HS-5 (cell line): ENCODE measurements at regions not wholly inside any gene's neighbourhood (a gene's known extent, or its start where the extent isn't known, plus 50 kb on each side); places are given as distances from the start of the nearest gene placed in this dataset.

Experiments used
- DNase-seq: peaks from one replicate; pipeline ENCODE4 v3.0.0-alpha.2; 2012; ENCODE audit warnings: low read depth

DNA sequence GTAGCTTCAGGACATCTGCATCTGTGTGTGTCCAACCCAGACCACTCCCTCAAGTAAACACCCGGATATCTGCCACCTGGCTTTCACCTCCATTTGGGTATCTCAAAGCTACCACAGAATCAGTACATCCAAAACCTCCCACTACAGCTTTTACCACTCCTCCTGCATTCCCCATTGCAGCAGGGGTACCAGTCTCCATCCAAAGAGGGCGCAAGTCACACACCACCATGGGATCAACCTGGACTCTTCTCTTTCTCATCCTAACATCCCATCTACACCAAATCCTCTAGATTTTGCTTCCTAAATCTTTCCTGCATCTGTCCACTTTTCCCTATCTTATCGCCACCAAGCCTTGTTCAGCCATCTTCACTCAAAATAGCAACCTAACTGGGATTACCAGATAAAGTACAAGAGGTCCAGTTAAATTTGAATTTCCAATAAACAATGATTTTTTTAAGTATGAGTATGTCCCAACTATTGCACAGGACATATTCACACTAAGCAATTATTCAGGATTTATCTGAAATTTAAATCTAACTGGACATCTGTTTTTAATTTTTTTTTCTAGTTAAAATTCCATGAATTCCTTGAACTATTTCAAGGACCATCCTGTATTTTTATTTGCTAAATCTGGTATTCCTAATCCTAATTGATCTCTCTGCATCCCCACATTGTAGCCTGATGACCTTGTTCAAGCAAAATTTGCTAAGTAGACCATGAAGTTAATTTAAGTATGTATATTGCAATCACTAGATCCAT lies 164.3 kb upstream of the MLN start:
- peak; percentile 6 for DNase-seq

DNA sequence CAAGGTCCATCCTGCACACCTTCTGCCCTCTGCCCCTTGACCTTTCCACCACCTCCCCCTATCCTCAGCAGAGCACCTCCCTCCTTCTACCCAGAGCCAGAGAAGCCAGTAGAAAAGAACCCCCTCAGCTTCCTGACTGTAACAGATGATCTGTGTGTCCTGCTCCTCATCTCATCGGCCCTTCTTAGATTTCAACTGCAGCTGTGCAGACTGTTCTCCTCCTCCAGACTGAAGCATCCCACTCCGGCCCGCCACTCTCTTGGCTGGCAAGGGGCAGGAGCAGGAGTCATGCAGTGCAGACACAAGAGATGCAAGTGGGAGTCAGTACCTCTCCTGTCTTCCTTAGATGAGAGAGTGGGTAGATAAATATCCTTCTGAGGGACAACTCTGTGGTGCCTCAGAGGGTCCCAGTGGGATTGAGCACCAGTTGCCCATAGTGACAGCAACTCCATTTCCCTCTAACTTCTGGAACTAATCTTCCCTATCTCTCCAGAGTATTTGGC lies 163.5 kb upstream of the MLN start:
- DNase-seq: no peak

DNA sequence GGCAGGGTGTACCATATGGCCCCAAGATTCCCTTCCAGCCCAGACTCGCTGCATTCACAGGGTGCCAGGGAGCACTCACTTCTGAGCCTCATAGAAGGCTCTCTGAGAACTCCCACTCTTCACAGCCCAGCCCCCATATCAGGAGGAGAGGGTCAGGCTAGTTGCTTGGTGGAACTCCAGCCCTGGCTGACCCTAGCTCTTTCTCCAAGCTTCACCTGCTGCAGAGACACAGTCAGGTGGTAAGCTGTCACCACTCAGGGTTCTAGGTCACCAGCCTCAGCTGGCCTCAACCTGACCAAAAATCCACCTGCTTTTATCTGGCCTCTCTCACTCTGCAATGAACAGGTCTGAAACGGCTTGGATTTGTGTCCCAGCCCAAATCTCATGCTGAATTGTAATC lies 162.7 kb upstream of the MLN start:
- DNase-seq: no peak

DNA sequence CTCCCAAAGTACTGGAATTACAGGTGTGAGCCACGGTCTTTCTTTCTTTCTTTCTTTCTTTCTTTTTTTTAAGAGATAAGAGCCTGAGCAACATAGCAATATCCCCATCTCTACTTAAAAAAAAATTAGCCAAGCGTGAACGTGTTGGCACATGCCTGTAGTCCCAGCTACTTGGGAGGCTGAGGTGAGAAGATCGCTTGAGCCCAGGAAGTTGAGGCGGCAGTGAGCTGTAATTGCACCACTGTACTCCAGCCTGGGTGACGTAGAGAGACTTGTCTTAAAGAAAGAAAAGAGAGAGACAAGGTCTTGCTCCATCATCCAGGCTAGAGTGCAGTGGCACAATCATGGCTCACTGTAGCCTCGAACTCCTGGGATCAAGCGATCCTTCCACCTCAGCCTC lies 162.0 kb upstream of the MLN start:
- no peak for DNase-seq

DNA sequence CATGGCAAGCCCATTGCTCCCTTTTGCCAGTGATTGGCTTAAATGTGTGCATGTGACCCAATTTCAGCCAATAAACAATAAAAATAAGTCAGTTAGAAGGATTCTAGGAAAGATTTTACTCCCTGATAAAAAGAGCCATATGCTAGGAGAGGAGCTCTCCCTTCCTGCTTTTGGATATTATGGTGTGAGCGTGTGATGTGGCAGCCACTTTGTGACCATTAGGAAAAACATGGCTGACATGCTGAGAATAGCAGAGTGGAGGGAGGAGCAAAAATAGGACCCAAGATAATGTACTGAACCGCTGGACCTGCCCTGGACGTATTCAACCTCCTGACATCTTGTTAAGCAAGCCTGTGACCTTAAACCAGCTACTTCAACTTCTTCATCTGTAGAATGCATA lies 160.6 kb upstream of the MLN start:
- no peak for DNase-seq

DNA sequence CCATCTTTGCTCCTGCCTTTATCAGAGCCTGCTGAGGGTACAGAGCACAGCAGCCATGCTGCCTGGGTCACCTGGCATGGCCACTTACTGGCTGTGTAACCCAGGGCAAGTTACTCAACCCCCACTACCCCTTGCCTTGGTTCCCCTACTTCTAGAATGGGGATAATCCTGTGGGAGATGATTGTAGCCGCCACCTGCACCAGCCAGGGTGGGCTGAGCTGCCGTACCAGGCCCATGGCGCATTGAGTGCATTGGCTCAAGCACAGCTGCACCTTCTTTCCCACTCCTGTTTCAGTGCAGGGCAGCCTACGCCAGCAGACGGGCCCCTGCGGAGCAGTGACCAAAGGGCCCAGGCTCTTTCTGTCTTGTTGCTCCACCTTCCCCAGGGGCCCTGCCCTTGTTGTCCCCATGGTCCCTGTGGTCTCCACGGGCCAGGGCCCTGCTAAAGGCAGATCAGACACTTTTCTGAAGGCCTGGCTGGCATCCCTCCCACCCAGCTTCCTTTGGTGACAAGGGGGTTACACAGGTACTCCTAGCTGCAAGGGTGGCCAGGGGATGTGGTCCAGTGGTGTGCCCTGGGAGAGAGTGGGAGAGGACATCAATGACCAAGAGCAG lies 159.4 kb upstream of the MLN start:
- DNase-seq: no peak

DNA sequence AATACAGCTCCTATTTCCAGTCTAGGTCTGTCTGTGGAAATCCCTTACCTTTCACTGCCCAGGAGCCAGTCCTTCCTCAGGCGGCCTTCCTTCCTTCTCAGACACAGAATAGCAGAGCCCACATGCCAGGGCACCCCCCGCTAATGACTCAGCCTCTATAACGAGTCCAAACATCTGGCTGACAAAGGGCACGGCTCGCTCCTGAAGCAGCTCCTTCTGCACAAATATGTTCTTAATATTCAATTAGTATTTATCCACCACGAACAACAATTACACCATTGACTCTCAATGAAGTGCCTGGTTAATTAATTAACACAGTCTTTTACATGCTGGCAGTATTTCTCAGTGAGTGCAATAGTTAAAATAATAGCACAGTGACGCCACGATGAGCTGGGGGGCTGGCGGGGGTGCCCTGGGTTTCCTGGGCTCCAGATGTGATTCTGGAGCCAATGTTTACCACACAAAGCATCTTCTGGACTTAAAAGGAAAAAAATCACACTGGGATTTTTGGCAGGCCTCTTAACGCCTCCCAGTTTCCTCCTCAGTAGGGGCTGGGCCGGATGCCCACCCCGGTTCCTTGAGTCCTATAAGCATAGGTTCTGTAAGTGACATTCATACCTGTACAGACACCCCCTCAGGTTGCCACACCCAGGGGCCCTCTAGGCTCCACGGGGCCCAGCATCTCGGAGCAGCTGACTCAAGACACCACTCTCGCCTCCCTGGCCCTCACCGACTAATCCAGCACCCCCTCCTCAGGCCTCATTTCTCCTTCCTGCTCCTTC lies 158.6 kb upstream of the MLN start:
- DNase-seq: peak; percentile 5

DNA sequence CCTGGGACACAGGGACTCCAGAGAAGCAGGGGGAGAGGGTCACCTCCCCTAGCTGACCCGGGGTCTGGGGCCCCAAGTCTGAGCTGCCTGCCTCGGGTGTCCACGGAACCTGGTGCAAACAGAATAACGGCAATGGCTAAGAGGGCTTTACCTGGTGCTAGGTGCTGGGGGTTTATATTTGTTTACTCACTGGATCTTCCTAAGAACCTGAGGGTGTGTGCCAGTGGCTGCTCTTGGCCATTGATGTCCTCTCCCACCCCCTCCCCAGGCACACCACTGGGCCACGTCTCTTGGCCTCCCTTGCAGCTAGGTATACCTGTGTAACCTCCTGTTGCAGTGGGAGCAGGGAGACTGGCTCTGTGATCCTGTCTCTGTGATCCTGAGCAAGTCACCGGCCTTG lies 157.9 kb upstream of the MLN start:
- no peak for DNase-seq

DNA sequence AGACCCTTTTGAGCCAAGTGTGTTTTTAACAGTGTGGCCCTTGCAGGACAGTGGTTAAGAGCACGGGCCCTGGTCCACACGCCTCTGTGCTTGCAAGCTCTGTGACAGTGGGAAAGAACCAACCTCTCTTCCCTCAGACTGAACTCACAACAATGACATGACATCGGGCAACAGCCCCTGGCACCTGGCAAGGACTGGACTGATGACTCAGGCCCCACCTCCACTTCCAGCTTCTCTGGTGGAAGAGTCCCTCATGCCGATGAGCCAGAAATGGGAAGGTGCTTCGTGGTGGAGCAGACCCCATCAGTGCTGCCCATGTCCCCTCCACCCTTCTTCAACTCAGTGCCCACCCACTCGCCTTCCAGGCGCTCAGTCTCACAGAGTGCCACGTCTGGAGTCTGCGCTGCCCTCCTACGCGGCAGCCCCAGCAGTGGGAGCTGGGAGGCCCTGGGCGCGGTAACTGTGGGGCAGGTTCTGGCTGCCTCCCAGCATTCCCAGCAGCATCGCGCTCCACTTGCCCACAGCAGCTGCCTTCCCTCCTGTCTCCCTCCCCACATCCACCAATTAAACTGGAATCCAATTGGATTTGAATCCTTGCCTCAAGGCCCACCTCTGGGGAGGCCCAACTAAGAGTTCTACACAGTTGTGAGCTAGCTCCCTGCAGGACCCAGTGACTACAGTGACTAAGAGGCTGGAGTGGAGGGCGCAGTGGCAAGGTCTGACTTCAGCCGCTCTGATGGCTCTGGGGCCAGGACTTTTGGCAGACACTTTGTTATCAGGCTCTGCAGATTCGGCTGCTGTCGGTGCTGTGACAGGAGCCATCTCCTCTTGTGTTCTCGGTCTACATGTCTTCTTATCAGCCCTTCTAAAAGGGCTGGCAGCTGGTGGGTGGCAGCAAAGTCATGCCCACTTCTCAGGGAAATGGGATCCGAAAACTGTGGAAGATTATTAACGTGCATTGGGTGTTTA lies 156.8 kb upstream of the MLN start:
- DNase-seq: no peak

DNA sequence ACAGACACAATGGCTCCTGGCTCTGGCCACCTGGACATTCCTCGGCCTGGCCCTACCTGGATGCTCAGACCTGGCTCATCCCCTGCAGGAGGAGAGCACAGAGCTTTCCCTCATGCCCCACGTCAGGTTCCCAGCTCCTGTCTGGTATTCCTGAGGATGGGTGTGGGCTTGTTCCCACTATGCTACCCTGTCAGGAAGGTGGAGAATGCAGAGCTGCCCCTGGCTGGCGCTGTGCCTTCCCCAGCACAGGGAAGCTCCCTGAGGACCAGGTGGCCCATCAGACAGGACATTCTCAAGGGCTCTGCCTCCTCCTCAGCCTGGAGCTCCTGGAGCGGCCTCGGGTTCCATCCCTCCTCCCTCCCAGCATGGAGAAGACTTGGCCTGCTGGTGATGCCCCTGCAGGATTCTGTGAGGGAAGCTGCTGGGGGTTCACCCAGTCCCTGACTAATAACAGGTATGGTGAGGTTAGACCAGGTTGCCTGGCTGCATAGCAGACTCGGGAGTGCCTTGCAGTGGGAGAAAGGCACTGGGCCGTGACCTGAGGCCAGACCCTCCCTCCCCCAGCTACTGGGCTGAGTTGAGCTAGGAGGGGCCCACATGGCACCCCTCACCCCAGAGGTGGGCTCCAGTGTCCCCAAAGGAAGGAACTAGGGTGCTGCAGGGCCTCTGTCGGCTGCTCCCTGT lies 156.0 kb upstream of the MLN start:
- no peak for DNase-seq

DNA sequence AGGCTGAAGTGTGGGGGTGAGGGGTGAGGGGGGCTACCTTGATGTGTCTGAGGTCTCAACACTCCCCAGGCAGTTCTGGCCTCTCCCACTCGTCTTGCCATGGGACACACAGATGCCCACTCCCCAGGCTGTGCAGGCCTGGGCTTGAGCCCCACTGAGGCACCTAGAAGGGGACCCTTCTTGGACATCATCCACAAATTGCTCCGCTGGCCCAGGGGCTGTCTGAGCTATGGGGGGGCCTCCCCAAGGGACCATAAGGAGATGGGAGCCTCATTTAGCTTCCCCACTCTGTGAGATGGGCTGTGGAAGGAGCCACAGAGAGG lies 155.5 kb upstream of the MLN start:
- DNase-seq: no peak

DNA sequence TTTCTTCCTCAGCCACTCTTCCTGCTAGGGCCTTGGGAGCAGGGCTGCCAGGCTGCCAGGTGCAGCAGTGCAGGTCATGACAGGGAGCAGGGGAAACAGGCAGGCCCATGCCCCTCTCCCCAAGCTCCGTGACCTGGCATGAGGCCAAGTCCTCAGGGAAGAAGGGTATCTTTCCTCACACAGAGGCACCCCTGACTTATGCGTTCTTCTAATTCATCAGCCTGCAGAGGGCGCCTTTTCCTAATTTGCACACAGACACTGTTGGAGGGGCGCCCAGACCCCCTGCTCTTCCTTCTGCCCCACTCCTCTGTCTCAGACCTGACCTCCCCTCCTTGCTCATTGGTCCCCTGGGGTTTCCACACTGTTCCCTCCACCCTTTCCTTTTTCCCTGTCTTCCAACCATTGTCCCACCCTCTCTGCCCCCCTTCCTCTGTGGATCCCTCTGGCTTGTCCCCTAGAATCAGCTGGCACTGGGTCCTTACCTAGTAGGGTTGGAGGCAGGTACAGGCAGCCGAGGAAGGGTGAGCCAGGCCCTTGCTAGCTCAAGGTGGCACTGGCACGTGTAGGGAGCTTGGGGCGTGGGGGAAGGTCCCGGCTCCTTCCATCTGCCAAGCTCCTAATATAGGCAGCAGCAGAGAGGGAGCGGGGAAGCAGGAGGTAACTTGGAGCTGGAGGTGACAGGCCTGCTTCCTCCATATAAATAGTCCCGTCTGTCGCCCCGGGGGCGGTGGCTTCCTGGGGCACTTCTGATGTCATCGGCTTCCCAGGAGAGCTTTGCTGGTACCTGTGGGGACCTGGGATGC lies 154.9 kb upstream of the MLN start:
- no peak for DNase-seq

DNA sequence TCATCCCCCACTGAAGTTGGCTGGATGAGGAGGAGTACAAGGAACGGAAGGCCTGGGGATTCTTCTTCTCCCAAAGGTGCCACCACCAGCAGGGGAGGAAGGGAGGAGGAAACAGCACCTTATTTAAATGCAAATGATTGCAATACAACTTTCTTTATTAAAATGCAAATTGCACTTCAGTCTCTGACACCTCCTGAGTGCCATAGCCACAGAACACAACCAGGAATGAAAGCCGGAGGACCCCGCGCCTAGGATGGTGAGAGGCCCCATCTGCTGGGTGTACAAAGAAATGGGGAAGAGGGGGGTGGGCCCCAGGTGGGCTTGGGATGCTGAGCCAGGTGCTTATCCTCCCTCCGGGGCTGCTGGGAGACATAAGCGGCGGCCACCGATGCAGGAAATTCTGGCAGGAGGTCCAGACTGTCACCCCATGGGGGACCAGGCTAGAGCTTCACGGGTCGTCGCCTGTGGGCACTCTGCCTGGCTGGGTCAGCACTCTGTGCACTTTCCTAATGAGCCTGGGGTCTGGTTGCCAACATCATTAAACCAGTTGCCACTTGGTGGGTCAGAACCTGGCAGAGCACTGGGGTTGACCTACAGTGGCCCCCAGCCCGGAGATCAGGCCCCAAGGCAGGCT lies 154.2 kb upstream of the MLN start:
- DNase-seq: no peak

DNA sequence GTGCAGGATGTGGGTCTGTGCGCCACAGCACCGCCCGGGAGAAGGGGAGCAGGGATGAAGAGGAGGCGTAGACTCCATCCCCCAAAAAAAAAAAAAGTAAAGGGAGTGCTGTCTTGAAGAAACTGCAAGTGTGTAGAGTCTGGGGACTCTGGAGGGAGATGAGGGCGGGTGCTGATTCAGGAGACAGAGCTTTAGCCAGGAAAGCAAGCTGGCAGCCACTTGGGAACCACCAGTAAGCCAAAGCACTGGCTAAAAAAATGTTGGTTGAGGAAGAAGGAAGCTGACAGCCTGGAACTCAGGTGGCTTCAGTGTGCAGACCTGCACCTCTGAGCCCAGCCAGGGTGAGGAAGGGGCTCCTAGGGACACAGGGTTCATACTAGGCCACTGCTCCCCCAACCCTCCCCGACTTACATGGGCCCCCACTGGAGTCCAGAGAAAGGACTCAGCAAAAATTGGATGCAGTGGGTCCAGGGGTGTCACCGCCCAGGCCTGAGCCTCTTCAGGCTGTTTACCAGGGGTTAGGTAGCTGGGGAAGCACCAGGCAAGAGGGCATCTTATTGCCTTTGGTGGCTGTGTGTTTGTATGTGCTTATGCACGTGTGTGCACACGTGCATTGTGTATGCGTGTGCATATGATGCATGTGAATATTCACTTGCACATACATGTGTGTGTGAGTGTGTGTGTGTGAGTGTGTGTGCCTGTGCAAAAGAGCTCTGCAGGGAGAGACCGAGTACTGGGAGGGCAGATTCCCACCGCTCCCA lies 153.5 kb upstream of the MLN start:
- DNase-seq: no peak

DNA sequence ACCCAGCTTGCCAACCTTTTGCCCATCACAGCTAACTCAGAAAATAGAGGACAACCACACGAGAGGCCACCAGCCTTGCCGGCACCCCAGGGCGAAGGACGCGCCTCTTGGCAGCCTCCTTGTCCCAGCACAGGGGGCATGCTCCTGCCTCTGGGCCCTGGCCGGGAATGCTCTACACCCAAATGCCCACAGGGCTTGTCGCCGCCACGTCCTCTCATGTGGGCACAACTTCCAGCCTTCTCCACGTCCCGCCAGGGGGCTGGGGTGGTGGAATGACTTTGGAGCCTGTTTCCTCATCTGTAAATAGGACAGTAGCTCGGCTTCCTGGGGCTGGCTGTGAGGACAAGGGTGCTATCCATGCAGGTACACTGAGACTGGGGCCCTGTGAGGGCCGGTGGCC lies 152.4 kb upstream of the MLN start:
- no peak for DNase-seq

DNA sequence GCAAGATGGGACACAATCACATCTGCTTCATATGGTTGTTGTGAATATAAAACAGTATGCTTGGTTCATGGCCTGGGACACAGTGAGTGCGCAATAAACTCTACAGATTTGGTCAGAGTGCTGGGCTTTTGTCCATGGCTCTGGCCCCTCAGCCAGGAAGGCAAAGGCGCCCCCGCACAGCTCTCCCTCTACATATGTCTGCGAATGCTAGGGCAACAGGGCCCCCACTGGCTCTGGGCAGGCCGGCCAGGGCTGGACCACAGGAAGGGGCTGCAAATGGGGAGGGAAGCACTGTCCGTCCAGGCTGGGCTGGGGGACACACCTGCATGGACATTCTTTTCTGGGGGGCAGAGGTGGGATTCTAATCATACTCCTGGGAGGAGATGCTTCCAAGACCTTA lies 151.8 kb upstream of the MLN start:
- DNase-seq: no peak

DNA sequence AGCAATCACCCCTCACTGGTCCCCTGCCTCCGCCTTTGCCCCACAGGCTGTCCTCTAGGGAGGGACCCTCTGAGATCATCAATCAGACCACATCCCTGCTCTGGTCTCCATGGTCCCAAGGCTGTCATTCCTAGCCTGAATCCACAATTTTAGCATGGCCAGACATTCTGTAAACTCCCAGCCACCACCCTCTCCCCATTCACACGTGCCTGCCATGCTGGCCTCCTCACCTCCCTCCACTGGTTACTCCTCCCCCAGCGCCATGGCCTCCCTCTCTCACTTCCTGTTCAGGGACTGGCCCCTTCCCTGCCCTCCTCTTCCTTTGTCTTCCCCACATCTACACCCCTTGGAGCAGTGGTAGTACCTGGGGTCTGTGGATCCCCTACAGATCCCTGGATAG lies 150.7 kb upstream of the MLN start:
- no peak for DNase-seq

DNA sequence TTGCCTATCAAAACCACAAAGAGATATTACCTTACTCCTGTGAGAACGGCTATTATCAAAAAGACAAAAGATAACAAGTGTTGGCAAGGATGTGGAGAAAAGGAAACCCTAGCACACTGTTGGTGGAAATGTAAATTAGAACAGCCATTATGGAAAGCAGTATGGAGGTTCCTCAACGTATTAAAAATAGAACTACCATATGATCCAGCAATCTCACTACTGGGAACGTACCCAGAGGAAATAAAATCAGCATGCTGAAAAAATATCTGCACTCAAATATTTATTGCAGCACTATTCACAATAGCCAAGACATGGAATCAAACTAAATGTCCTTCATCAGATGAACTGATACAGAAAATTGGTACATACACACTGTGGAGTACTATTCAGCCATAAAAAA lies 149.4 kb upstream of the MLN start:
- no peak for DNase-seq

DNA sequence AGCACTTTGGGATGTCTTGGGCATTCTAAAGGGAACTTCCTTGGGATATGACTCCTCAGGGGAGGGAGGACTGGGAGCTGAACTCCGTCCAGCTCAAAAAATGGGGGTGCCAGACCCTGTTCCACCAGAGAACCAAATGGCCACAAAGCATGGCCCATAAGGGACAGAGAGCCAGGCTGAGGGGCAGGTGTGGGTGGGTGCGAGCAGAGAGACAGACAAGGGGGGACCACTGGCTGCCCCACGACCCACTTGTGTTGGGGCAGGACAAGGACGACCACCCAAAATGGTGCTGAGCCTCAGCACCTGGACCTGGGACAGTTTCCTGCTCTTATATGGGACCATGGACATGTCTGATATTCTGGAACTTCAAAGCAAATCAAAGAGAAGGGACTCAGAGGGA lies 148.2 kb upstream of the MLN start:
- DNase-seq: no peak
